ENCODE measurements at regions not wholly inside any gene's neighbourhood (a gene's known extent, or its start where the extent isn't known, plus 50 kb on each side); places are given as distances from the start of the nearest gene placed in this dataset.

DNA sequence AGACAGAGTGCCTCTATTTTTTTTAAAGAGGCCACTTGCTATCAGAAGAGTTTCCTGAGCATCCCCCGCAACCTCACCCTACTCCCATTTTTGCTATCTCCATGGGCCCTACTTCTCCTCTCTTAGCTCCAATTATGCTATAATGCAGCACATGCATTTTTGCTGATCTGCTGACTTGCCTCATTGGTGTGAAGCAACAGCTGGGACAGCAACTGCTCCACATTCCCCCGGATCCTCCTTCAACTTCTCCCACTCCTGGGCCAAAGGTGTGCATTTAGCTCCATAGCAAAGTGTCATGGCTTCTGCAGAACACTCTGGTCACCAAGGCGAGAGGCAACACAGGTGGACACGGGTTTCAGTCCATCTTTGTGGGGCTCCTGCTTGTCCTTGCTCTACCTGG, 56.7 kb upstream of the USP29 start:
- H3K9me3 Mint-ChIP-seq = peaks cover 29 to 37% of the 10 kb centered on the region in 2 donors
- peaks cover 14 to 15% of the 10 kb centered on the region in 2 donors for H3K36me3 Mint-ChIP-seq (ENCODE audit: insufficient read depth in 2 of 2)
- ATAC-seq (replicated peaks in 1 of 2) (no peak), DNase-seq (no peak)
- no peak overlapping the region for H3K27ac Mint-ChIP-seq
- no peaks in the 10 kb centered on the region for H3K27me3 Mint-ChIP-seq (ENCODE audit: low read depth)
- H3K4me1 Mint-ChIP-seq (ENCODE audit: low read depth) = no peaks in the 10 kb centered on the region
- H3K4me3 Mint-ChIP-seq = no peak overlapping the region

DNA sequence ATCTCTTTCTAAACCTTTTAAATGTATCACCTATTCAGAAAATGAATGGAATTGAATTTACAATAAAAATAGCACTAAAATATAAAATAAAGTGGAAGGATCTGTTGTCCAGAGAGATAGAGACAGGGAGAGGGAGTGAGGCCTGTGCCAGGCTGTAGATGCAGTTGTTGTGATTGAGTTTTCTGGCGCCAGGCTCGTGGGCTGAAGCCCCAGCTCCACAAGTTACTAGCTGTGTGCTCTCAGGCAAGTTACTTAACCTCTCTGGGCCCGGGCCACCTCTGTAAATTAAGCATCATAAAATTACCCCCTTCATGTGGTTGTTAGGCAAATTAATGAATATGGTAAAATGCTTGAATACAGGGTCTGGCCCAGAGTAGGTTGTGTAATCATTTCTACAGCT, 52.3 kb upstream of the USP29 start:
- Mint-ChIP-seq H3K4me3 (no peak overlapping the region), H3K36me3 (ENCODE audit: insufficient read depth in 2 of 2) (peaks cover 12 to 16% of the 10 kb centered on the region in 2 donors), H3K27ac (no peak overlapping the region), H3K9me3 (peaks cover 16 to 31% of the 10 kb centered on the region in 2 donors), H3K27me3 (ENCODE audit: low read depth) (no peaks in the 10 kb centered on the region), H3K4me1 (ENCODE audit: low read depth) (no peaks in the 10 kb centered on the region)
- DNase-seq (no peak), ATAC-seq (replicated peaks in 1 of 2) (no peak)

DNA sequence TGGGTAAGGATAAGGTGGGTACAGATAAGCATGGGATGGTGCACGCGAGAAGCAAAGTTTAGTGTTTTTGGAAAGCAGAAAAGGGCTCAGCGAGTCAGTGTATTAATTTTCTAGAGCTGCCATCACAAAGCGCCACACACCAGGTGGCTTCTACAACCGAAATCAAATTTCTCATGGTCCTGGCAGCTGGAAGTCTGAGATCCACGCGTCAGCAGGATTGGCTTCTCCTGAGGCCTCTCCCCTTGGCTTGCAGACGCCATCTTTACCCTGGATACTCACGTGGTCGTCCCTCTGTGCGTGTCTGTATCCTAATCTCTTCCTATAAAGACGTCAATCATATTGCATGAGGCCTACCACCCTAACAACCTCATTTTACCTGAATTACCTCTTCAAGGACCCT, 51.5 kb upstream of the USP29 start:
- H3K36me3 Mint-ChIP-seq (ENCODE audit: insufficient read depth in 2 of 2) = peaks cover 12 to 15% of the 10 kb centered on the region in 2 donors
- ATAC-seq (replicated peaks in 1 of 2) = no peak

DNA sequence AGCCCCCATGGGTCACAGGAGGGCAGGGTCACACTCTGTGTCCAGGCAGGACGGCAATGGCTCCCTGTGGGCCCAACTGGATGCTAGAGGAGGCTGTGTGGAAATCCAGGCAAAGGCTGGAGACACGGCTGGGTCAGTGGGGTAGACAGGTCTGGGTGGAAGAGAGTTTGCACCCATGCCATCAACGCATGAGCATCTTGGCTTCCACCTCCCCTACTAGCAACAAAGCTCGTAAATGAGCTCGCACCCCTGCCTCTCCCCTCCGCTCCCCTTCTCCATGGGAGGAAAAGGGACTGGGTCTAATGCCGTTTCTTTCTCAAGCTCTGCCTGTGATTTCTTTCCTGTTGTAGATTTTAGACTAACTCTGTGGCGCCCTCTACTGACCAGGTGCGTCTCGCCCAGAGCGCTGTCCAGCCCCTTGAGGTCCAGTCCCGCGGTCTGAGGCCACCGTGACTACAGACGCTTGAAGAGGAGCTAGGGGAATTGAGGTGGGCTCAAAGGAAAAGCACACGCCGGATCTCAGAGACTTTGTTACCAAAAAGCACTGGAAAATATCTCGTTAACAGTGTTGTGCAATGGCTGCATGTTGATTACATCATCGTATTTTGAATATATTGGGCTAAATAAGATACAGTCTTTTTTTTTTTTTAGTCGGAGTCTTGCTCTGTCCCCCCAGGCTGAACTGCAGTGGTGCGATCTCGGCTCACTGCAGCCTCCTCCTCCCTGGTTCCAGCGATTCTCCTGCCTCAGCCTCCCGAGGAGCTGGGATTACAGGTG, 50.7 kb upstream of the USP29 start:
- DNase-seq (peak in 1 of 2 donors; percentile 10), ATAC-seq (replicated peaks in 1 of 2) (no peak)
- H3K36me3 Mint-ChIP-seq (ENCODE audit: insufficient read depth in 2 of 2) = peaks cover 8 to 10% of the 10 kb centered on the region in 2 donors
- H3K27ac Mint-ChIP-seq = no peak overlapping the region
- no peaks in the 10 kb centered on the region for H3K27me3 Mint-ChIP-seq (ENCODE audit: low read depth)
- H3K9me3 Mint-ChIP-seq = peaks cover 12 to 21% of the 10 kb centered on the region in 2 donors
- H3K4me3 Mint-ChIP-seq = no peak overlapping the region
- H3K4me1 Mint-ChIP-seq (ENCODE audit: low read depth) = no peaks in the 10 kb centered on the region

More for the DNA sequence above, 51.5 kb upstream of the USP29 start:
- Mint-ChIP-seq H3K27me3 (ENCODE audit: low read depth) (no peaks in the 10 kb centered on the region), H3K9me3 (peaks cover 16 to 29% of the 10 kb centered on the region in 2 donors), H3K27ac (no peak overlapping the region), H3K4me1 (ENCODE audit: low read depth) (no peaks in the 10 kb centered on the region), H3K4me3 (no peak overlapping the region)
- DNase-seq = no peak

Data from activated T-cell treated with anti-CD3 and anti-CD28 coated beads, Interleukin-2, amount 50 U/mL, for 72 hours (primary cell).